GM23248 (cell line): ENCODE measurements at regions not wholly inside any gene's neighbourhood (a gene's known extent, or its start where the extent isn't known, plus 50 kb on each side); places are given as distances from the start of the nearest gene placed in this dataset.

Experiments used
- DNase-seq: peaks from one replicate; pipeline ENCODE4 v3.0.0-alpha.2; 2015
- H2AFZ ChIP-seq: fragments of 200-600 bp; sonication (generic); 2 replicates; pipeline ENCODE4 v1.6.1; 2016; ENCODE audit warnings: antibody characterized with exemption
- H3F3A ChIP-seq: fragments of 200-600 bp; sonication (generic); 2 replicates; pipeline ENCODE4 v1.6.1; 2016; ENCODE audit warnings: mild to moderate bottlenecking, antibody characterized with exemption, mixed run types; ENCODE audit not compliant: insufficient read depth
- H3K27ac ChIP-seq: fragments of 200-600 bp; sonication (generic); 2 replicates; pipeline ENCODE4 v1.5.1; 2016; ENCODE audit warnings: mild to moderate bottlenecking
- H3K27me3 ChIP-seq: fragments of 200-600 bp; sonication (generic); replicated peaks from 2 replicates; pipeline ENCODE4 v1.6.1; 2016; ENCODE audit warnings: mild to moderate bottlenecking; ENCODE audit not compliant: insufficient read depth
- H3K36me3 ChIP-seq: fragments of 200-600 bp; sonication (generic); 2 replicates; pipeline ENCODE4 v1.6.1; 2016; ENCODE audit warnings: low read depth, mild to moderate bottlenecking
- H3K4me1 ChIP-seq: fragments of 200-600 bp; sonication (generic); 2 replicates; pipeline ENCODE4 v1.6.1; 2016; ENCODE audit warnings: mild to moderate bottlenecking; ENCODE audit not compliant: insufficient read depth
- H3K4me2 ChIP-seq: fragments of 200-600 bp; sonication (generic); one replicate; pipeline ENCODE4 v1.6.1; 2016; ENCODE audit warnings: mild to moderate bottlenecking; ENCODE audit not compliant: unreplicated experiment
- H3K4me3 ChIP-seq: fragments of 200-600 bp; sonication (generic); 2 replicates; pipeline ENCODE4 v1.5.1; 2016; ENCODE audit warnings: mild to moderate bottlenecking
- H3K79me2 ChIP-seq: fragments of 200-600 bp; sonication (generic); 2 replicates; pipeline ENCODE4 v1.6.1; 2016; ENCODE audit warnings: mild to moderate bottlenecking; ENCODE audit not compliant: insufficient read depth
- H3K9ac ChIP-seq: fragments of 200-600 bp; sonication (generic); 2 replicates; pipeline ENCODE4 v1.6.1; 2016; ENCODE audit warnings: mild to moderate bottlenecking
- H3K9me2 ChIP-seq: fragments of 200-600 bp; sonication (generic); 2 replicates; pipeline ENCODE4 v1.6.1; 2016; ENCODE audit warnings: mixed run types, mild to moderate bottlenecking, moderate library complexity; ENCODE audit not compliant: insufficient read depth
- H3K9me3 ChIP-seq: fragments of 200-600 bp; sonication (generic); one replicate; pipeline ENCODE4 v1.6.1; 2017; ENCODE audit warnings: low read depth
- H4K20me1 ChIP-seq: fragments of 200-600 bp; sonication (generic); 2 replicates; pipeline ENCODE4 v1.6.0; 2016; ENCODE audit not compliant: insufficient read depth
- EZH2 ChIP-seq: fragments of 200-600 bp; sonication (generic); IDR thresholded peaks from 2 replicates; pipeline ENCODE4 v1.6.1; 2018; ENCODE audit warnings: antibody characterized with exemption, mild to moderate bottlenecking; ENCODE audit not compliant: insufficient read depth, poor library complexity, severe bottlenecking
- EZH2phosphoT487 ChIP-seq: fragments of 200-600 bp; sonication (generic); IDR thresholded peaks from 2 replicates; pipeline ENCODE4 v1.6.1; 2018; ENCODE audit warnings: antibody characterized with exemption, moderate library complexity, mild to moderate bottlenecking, low read depth; ENCODE audit not compliant: insufficient read depth
- WGBS, 2 experiments: methylation state at CpG; one replicate each; pipeline ENCODE4 v1.1.6; 2015 to 2017; ENCODE audit warnings: low lambda C conversion rate in 2 of 2, low coverage in 1 of 2; ENCODE audit errors: missing lambda C conversion rate in 2 of 2; 5-methylcytosine and 5-hydroxymethylcytosine counted together
- in situ Hi-C: fragments of 300-500 bp; cut with MboI; formaldehyde crosslinking; loops from 2 replicates; pipeline ENCODE4 v1.15.0; 2020

DNA sequence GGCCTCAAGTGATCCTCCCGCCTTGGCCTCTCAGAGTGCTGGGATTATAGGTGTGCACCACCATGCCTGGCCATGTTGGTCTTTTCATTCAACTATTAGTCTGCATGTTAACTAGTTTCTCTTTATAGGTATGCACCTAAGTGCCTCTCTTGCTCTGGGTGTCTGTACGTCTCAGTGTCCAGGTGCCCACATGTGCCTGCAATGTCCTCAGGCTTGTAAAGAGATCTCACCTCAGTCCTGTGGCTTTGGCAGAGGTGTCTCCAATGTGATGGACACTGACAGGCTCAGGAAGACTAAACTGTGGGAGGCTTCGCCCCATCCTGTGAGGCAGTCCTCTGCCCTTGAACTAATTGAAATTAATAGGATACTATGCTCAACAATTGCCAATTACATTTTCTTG is 526.3 kb downstream of the PTPRU start:
- Histone ChIP-seq H3K9me2 (no peaks in the 10 kb centered on the region), H4K20me1 (no peaks in the 10 kb centered on the region), H3K4me1 (no peaks in the 10 kb centered on the region), H3K27me3 (peaks cover 13% of the 10 kb centered on the region), H3F3A (no peaks in the 10 kb centered on the region), H3K9ac (no peak overlapping the region), H2AFZ (no peak overlapping the region), H3K4me3 (no peak overlapping the region), H3K9me3 (no peaks in the 10 kb centered on the region), H3K36me3 (no peaks in the 10 kb centered on the region), H3K4me2 (no peak overlapping the region), H3K79me2 (no peaks in the 10 kb centered on the region), H3K27ac (no peak overlapping the region)
- TF ChIP-seq EZH2, result no peak
- no peak for TF ChIP-seq EZH2phosphoT487
- WGBS, 2 experiments, result 15 to 17% methylated on average over 3 of the region's 3 CpGs
- no peak for DNase-seq
- in situ Hi-C loops, result no loop called here

DNA sequence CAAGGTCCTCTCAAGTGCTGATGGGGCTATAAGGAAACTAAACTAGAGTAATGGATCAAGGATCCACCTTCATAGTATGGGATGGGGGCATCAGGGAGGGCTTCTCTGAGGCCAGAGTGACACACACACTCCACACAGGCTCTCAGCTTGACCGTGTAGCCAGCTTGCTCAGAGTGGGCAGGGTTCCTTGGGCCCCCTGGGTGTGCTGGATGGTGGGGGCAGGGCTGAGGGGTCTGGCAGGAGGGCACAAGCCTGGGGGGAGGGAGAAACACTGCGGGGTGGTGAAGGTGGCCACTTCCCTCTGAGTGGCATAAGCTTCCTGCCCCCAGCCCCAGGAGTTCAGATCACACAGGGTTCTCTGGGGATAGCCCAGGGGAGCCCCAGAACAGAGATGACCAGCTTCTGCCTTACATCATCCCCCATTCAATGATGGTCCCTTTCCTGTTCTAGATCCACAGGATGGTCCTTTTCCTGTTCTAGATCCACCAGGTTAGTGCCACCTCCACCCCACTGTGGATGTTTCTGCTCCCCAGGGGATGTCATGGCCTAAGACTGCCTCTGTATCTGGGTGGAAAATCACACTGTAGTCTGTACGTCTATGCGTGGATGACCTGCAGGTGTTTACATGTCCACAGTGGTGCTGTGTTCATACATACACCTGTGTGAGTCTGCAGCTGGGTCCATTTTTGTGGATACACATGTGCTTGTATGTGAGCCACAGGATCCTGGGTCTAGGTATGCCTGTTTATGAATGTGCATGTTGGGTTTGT is 525.0 kb downstream of the PTPRU start:
- in situ Hi-C loops, result no loop called here
- Histone ChIP-seq H3K36me3 (no peaks in the 10 kb centered on the region), H2AFZ (no peak overlapping the region), H3K27me3 (peaks cover 13% of the 10 kb centered on the region), H3K9me3 (no peaks in the 10 kb centered on the region), H4K20me1 (no peaks in the 10 kb centered on the region), H3K9ac (no peak overlapping the region), H3K4me1 (no peaks in the 10 kb centered on the region), H3F3A (no peaks in the 10 kb centered on the region), H3K4me2 (no peak overlapping the region), H3K79me2 (no peaks in the 10 kb centered on the region), H3K27ac (no peak overlapping the region), H3K9me2 (no peaks in the 10 kb centered on the region), H3K4me3 (no peak overlapping the region)
- no peak for DNase-seq
- WGBS, 2 experiments, result 45 to 60% methylated on average over 3 to 4 of the region's 4 CpGs
- no peak for TF ChIP-seq EZH2

DNA sequence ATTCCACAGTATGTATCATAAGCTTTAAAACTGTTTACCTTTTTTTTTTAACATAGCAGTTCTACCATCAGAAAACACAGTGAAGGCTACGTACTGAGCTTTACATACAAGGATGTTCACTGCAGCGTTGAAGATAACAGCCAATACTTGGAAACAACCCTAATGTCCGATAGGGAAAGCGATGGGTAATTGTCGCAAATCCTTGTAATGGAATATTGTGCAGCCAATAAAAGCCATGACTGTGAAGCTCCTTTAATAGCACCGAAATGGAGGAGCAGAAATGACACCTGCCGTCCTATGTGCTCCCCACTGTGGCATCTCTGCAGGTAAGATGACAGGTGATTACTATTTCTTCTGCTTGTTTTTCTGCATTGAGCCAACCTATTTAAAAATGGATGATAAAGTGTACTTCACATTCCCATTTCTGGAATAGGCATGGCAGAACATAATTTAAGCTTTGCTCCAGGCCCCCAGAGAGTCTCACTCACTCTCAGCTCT is 523.8 kb downstream of the PTPRU start:
- WGBS, 2 experiments, result 57 to 69% methylated on average over 7 of the region's 7 CpGs
- in situ Hi-C loops, result no loop called here

DNA sequence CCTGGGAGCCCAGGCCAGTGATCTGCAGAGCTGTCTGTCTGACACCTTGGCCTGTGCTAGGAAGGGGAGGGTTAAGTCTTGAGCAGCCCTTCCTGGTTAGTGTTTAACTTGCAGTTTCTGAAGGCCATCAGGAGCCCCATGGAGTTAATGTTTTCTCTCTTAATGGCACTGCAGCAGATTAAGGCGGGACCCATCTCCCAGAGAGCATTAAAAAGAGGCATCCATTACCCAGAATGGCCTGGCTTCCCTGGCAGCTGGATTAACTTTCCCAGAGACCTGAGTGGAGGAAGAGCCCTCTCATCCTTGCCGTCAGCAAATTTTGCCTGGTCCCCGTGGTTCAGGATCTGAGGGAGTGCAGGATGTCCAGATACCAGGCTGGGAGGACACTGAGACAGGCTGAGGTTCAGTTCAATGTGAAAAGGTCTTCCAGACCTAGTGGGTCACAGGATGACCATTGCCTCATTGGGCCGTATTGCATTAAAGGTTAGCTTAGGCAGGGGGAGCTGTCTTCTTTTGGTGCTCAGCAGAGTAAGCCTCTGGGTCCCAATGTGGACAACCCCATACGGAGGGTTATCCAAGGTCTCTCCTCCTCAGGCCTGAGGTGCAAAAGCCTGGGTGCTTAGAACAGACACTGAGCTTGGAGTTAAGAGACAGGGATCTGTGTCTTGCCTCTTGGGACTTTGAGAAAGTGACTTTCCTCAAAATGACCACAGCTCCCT is 522.6 kb downstream of the PTPRU start:
- Histone ChIP-seq H3K36me3 (no peaks in the 10 kb centered on the region), H3F3A (no peaks in the 10 kb centered on the region), H2AFZ (no peak overlapping the region), H3K9ac (no peak overlapping the region), H3K27me3 (peaks cover 10% of the 10 kb centered on the region; the same call in 1 of the 2 replicates), H3K4me1 (no peaks in the 10 kb centered on the region), H3K79me2 (no peaks in the 10 kb centered on the region), H3K9me2 (no peaks in the 10 kb centered on the region), H3K27ac (no peak overlapping the region), H3K9me3 (no peaks in the 10 kb centered on the region), H3K4me2 (no peak overlapping the region), H3K4me3 (no peak overlapping the region), H4K20me1 (no peaks in the 10 kb centered on the region)
- in situ Hi-C loops, result no loop called here
- whole genome bisulfite sequencing, 2 experiments, result 8 to 10% methylated on average over 5 of the region's 5 CpGs
- no peak for TF ChIP-seq EZH2
- TF ChIP-seq EZH2phosphoT487, result no peak
- no peak for DNase-seq

More for the DNA sequence above, 523.8 kb downstream of the PTPRU start:
- H3K9ac ChIP-seq, result no peak overlapping the region
- no peaks in the 10 kb centered on the region for H3K36me3 ChIP-seq
- no peaks in the 10 kb centered on the region for H3K79me2 ChIP-seq
- no peaks in the 10 kb centered on the region for H3K9me2 ChIP-seq
- H3K4me2 ChIP-seq, result no peak overlapping the region
- no peaks in the 10 kb centered on the region for H4K20me1 ChIP-seq
- H3K9me3 ChIP-seq, result no peaks in the 10 kb centered on the region
- no peaks in the 10 kb centered on the region for H3K4me1 ChIP-seq
- TF ChIP-seq EZH2phosphoT487, result no peak
- TF ChIP-seq EZH2, result no peak
- H3F3A ChIP-seq, result no peaks in the 10 kb centered on the region
- peaks cover 10% of the 10 kb centered on the region; the same call in 1 of the 2 replicates for H3K27me3 ChIP-seq
- H3K27ac ChIP-seq, result no peak overlapping the region
- no peak overlapping the region for H3K4me3 ChIP-seq
- DNase-seq, result no peak
- no peak overlapping the region for H2AFZ ChIP-seq
